ENCODE measurements at regions not wholly inside any gene's neighbourhood (a gene's known extent, or its start where the extent isn't known, plus 50 kb on each side); places are given as distances from the start of the nearest gene placed in this dataset.

DNA sequence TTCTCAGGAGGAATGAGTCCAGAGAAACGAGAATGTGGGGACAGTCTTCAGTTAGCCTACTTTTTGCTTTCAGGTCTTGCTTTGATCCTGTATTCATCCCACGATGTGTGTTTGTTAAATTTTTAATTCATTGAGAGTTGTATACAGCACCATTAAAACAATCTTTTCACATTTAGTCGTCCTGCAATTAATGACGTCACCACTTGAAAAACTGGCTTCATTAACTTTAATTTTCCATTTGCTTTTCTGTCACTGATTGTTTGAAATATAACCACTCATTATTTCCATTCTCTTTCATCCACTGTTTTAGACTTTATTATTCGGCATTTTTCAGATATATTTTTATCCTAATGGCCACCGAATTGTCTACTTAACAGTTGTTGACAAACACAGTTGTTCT, 146.9 kb downstream of the TFEC start:
- no peaks in the 10 kb centered on the region for H3K4me1 ChIP-seq (ENCODE audit: low read depth)
- H3K36me3 ChIP-seq (ENCODE audit: low read depth), result no peaks in the 10 kb centered on the region
- TF ChIP-seq, protein P1, sequence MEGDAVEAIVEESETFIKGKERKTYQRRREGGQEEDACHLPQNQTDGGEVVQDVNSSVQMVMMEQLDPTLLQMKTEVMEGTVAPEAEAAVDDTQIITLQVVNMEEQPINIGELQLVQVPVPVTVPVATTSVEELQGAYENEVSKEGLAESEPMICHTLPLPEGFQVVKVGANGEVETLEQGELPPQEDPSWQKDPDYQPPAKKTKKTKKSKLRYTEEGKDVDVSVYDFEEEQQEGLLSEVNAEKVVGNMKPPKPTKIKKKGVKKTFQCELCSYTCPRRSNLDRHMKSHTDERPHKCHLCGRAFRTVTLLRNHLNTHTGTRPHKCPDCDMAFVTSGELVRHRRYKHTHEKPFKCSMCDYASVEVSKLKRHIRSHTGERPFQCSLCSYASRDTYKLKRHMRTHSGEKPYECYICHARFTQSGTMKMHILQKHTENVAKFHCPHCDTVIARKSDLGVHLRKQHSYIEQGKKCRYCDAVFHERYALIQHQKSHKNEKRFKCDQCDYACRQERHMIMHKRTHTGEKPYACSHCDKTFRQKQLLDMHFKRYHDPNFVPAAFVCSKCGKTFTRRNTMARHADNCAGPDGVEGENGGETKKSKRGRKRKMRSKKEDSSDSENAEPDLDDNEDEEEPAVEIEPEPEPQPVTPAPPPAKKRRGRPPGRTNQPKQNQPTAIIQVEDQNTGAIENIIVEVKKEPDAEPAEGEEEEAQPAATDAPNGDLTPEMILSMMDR (IDR thresholded peaks at IDR 0.05), result no peak
- no peak overlapping the region for H3K4me3 ChIP-seq
- ATAC-seq (no peak), DNase-seq (no peak)
- no peaks in the 10 kb centered on the region for H3K9me3 ChIP-seq
- intact Hi-C loops (cut with DNase I, micrococcal nuclease), result no loop called here

DNA sequence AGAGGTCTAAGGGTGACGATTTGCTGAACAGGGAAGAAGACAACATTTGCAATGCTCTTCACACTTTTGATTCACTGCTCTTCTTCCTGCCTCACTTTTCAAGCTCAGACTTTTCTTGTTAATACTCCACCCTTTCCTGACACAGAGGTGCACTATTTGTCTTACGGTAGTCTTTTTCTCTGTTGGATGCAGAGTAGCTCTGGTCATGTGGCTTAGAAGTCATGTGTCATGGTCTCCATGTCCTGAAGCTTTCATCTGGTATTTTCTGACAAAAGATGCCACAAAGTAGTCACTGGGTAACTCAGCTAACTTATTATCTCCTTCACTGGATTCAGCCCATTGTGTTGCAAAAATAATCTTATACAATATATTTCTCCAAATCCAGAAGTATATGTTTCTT, 149.1 kb downstream of the TFEC start:
- Histone ChIP-seq H3K4me1 (ENCODE audit: low read depth) (no peaks in the 10 kb centered on the region), H3K36me3 (ENCODE audit: low read depth) (no peaks in the 10 kb centered on the region), H3K9me3 (no peaks in the 10 kb centered on the region), H3K4me3 (no peak overlapping the region)
- TF ChIP-seq, protein P1 (IDR thresholded peaks at IDR 0.05), result no peak
- intact Hi-C loops (cut with DNase I, micrococcal nuclease), result no loop called here
- no peak for DNase-seq
- no peak for ATAC-seq

DNA sequence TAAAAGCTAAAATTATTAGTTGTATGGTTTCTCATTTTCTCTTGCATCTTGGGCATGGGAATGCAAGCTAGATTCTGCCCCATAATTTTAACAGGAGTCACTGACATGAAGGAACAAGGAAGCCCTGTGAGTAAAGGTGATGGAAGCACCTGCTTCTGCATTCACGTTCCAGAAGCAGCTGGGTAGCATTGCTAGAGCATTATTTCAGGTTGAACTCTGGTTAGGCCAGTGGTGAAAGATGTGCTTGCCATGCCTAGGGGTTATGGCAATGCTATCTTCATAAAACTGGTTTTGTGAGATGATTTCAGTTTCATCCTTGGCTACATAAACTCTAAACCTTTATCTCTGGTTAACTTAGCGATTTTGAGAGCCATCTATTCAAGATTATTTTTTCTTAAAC, 151.4 kb downstream of the TFEC start:
- Histone ChIP-seq H3K4me1 (ENCODE audit: low read depth) (no peaks in the 10 kb centered on the region), H3K9me3 (no peaks in the 10 kb centered on the region), H3K36me3 (ENCODE audit: low read depth) (no peaks in the 10 kb centered on the region), H3K4me3 (no peak overlapping the region)
- TF ChIP-seq, protein P1 (IDR thresholded peaks at IDR 0.05), result no peak
- intact Hi-C loops (cut with DNase I, micrococcal nuclease), result no loop called here
- ATAC-seq (no peak), DNase-seq (no peak)

DNA sequence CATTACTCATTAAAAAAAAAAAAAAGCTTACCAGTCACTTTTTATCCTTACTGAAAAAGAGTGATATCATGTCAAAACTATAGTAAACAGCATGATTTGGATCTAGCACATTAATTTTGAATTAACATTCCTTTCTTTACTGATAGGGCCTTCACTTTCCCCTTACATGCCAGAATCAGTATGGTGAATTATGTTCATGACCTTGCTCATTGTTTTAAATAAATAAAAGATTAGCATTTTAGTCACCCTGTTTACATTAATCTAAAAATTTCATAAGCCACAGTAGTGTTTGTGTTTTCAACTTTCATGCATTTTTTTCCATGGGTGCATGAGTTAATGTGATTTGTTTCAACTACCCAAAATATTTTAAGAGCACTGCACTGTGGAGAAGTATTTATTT, 160.8 kb downstream of the TFEC start:
- TF ChIP-seq, protein P1 (IDR thresholded peaks at IDR 0.05), result no peak
- no peaks in the 10 kb centered on the region for H3K9me3 ChIP-seq
- H3K4me1 ChIP-seq (ENCODE audit: low read depth), result no peaks in the 10 kb centered on the region
- ATAC-seq (no peak), DNase-seq (no peak)
- intact Hi-C loops (cut with DNase I, micrococcal nuclease), result no loop called here
- no peaks in the 10 kb centered on the region for H3K36me3 ChIP-seq (ENCODE audit: low read depth)
- no peak overlapping the region for H3K4me3 ChIP-seq

DNA sequence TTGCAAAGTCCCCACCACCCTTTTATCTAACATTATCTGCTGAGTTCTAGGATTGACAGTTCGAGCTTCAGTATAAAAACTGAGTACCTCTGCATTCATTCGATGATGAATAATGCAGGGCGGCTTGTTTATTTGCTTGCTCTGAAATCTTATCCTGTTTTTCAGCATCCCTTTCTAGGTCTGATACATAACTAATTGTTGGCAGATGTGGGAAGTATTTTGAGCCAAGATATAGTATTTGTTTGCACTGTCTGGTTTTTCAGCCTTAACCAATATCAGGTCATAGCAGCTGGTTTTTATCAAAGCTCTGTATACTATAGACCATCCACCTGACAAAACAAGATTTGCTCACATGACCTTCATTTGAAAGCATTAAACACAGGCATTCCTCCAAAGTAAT, 161.4 kb downstream of the TFEC start:
- no peak overlapping the region for H3K4me3 ChIP-seq
- TF ChIP-seq, protein P1 (IDR thresholded peaks at IDR 0.05), result no peak
- DNase-seq, result no peak

DNA sequence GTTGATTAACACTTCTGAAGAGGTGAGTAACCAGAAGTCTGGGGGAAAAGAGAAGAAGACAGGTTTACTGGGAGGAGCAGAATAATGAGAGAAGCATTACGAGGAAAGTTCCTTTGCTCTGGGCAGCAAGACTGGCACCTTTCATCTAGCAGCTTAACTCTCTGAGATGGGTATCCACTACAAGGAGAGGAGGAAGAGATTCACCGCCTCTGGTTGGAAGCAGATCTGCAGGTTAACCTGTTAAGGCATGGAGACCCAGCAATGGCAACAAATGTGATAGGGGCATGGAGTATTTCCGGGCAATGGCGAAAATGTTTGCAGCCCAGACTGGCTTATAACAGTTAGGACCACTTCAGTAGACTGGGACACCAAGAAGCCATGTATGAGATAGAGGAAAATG, 162.2 kb downstream of the TFEC start:
- DNase-seq (no peak), ATAC-seq (no peak)
- Histone ChIP-seq H3K4me3 (no peak overlapping the region), H3K36me3 (ENCODE audit: low read depth) (no peaks in the 10 kb centered on the region), H3K9me3 (no peaks in the 10 kb centered on the region), H3K4me1 (ENCODE audit: low read depth) (no peaks in the 10 kb centered on the region)
- intact Hi-C loops (cut with DNase I, micrococcal nuclease), result no loop called here
- TF ChIP-seq, protein P1 (IDR thresholded peaks at IDR 0.05), result no peak

More for the DNA sequence above, 161.4 kb downstream of the TFEC start:
- no peak for ATAC-seq
- Histone ChIP-seq H3K36me3 (ENCODE audit: low read depth) (no peaks in the 10 kb centered on the region), H3K4me1 (ENCODE audit: low read depth) (no peaks in the 10 kb centered on the region), H3K9me3 (no peaks in the 10 kb centered on the region)
- intact Hi-C loops (cut with DNase I, micrococcal nuclease), result no loop called here
